Testis (tissue), 2 donors: ENCODE measurements at regions not wholly inside any gene's neighbourhood (a gene's known extent, or its start where the extent isn't known, plus 50 kb on each side); places are given as distances from the start of the nearest gene placed in this dataset.

Experiments
- CTCF ChIP-seq, 3 experiments: fragments of 450-650 bp in 2 of 3; fragments of 200-600 bp in 1 of 3; sonication (generic) in 1 of 3; IDR thresholded peaks; one replicate each; pipeline ENCODE4 v1.5.1; 2016 to 2019; ENCODE audit warnings: antibody characterized with exemption in 3 of 3, mild to moderate bottlenecking in 2 of 3, moderate library complexity in 1 of 3
- POLR2A ChIP-seq: fragments of 450-650 bp; IDR thresholded peaks from one replicate; pipeline ENCODE4 v1.6.1; 2017; ENCODE audit warnings: antibody characterized with exemption, mild to moderate bottlenecking, moderate library complexity

GRCh38 chr5:108541836-108542235 is 159.9 kb upstream of the FBXL17 start:
- TF ChIP-seq CTCF (IDR thresholded peaks at IDR 0.05) (no peak), POLR2A (no peak)
